HFFc6 (cell line): ENCODE measurements at regions not wholly inside any gene's neighbourhood (a gene's known extent, or its start where the extent isn't known, plus 50 kb on each side); places are given as distances from the start of the nearest gene placed in this dataset.

ENCODE experiments used
- DNase-seq: peaks from one replicate; pipeline ENCODE4 v3.0.0-alpha.2; 2018
- H3K27ac Mint-ChIP-seq: 2 replicates; pipeline ENCODE4 v1.8.0; 2020; ENCODE audit warnings: mild to moderate bottlenecking, mixed read lengths
- H3K27me3 Mint-ChIP-seq: 2 replicates; pipeline ENCODE4 v1.8.0; 2021; ENCODE audit warnings: mild to moderate bottlenecking, moderate library complexity, mixed read lengths; ENCODE audit not compliant: insufficient read depth
- H3K36me3 Mint-ChIP-seq: 2 replicates; pipeline ENCODE4 v1.8.0; 2021; ENCODE audit warnings: low read depth, mixed read lengths
- H3K4me1 Mint-ChIP-seq: 2 replicates; pipeline ENCODE4 v1.8.0; 2020; ENCODE audit warnings: low read depth, mixed read lengths
- H3K4me3 Mint-ChIP-seq: 2 replicates; pipeline ENCODE4 v1.8.0; 2020; ENCODE audit warnings: mild to moderate bottlenecking, moderate library complexity, mixed read lengths
- H3K9me3 Mint-ChIP-seq: 2 replicates; pipeline ENCODE4 v1.8.0; 2020; ENCODE audit warnings: mild to moderate bottlenecking, mixed read lengths
- CTCF ChIP-seq: fragments of 200-600 bp; sonication (generic); IDR thresholded peaks from 2 replicates; pipeline ENCODE4 v1.5.0; 2021; ENCODE audit warnings: antibody characterized with exemption, mild to moderate bottlenecking

- no peak for TF ChIP-seq CTCF
Measured at GRCh38 chr18:75507636-75508035, 80.1 kb upstream of the SMIM21 start.

GRCh38 chr18:75506913-75507312 is 79.4 kb upstream of the SMIM21 start:
- no peak for TF ChIP-seq CTCF
- peaks cover 3% of the 10 kb centered on the region; the same call in 1 of the 2 replicates for H3K27me3 Mint-ChIP-seq
- H3K4me3 Mint-ChIP-seq, result no peak overlapping the region
- no peak overlapping the region for H3K27ac Mint-ChIP-seq
- H3K9me3 Mint-ChIP-seq, result peaks cover 7% of the 10 kb centered on the region; the same call in 1 of the 2 replicates
- H3K4me1 Mint-ChIP-seq, result peaks cover 9% of the 10 kb centered on the region
- DNase-seq, result no peak
- no peaks in the 10 kb centered on the region for H3K36me3 Mint-ChIP-seq

More at GRCh38 chr18:75507636-75508035, 80.1 kb upstream of the SMIM21 start:
- Mint-ChIP-seq H3K9me3 (peaks cover 14% of the 10 kb centered on the region), H3K4me3 (no peak overlapping the region), H3K27ac (no peak overlapping the region), H3K4me1 (peaks cover 2% of the 10 kb centered on the region), H3K27me3 (peaks cover 3% of the 10 kb centered on the region; the same call in 1 of the 2 replicates), H3K36me3 (peaks cover 6% of the 10 kb centered on the region; the same call in 1 of the 2 replicates)
- no peak for DNase-seq

- Mint-ChIP-seq H3K9me3 (no peaks in the 10 kb centered on the region), H3K27me3 (peaks cover 3% of the 10 kb centered on the region; the same call in 1 of the 2 replicates), H3K27ac (no peak overlapping the region), H3K4me3 (no peak overlapping the region), H3K36me3 (no peaks in the 10 kb centered on the region), H3K4me1 (peaks cover 23% of the 10 kb centered on the region)
- DNase-seq, result no peak
- TF ChIP-seq CTCF, result no peak
Measured at GRCh38 chr18:75504469-75504868, 77.0 kb upstream of the SMIM21 start.

GRCh38 chr18:75503615-75504014 is 76.1 kb upstream of the SMIM21 start:
- H3K27me3 Mint-ChIP-seq, result peaks cover 3% of the 10 kb centered on the region; the same call in 1 of the 2 replicates
- no peak overlapping the region for H3K27ac Mint-ChIP-seq
- no peak overlapping the region for H3K4me3 Mint-ChIP-seq
- no peaks in the 10 kb centered on the region for H3K9me3 Mint-ChIP-seq
- DNase-seq, result no peak
- H3K36me3 Mint-ChIP-seq, result no peaks in the 10 kb centered on the region
- TF ChIP-seq CTCF, result no peak
- peaks cover 29% of the 10 kb centered on the region for H3K4me1 Mint-ChIP-seq

- TF ChIP-seq CTCF, result no peak
- Mint-ChIP-seq H3K4me3 (no peak overlapping the region), H3K4me1 (peaks cover 36% of the 10 kb centered on the region), H3K27me3 (peaks cover 3% of the 10 kb centered on the region; the same call in 1 of the 2 replicates), H3K9me3 (no peaks in the 10 kb centered on the region), H3K36me3 (no peaks in the 10 kb centered on the region), H3K27ac (no peak overlapping the region)
- no peak for DNase-seq
Measured at GRCh38 chr18:75502286-75502685, 74.8 kb upstream of the SMIM21 start.

- no peak for TF ChIP-seq CTCF
- Mint-ChIP-seq H3K27ac (peak overlapping the region; percentile 44), H3K36me3 (no peaks in the 10 kb centered on the region), H3K4me1 (peaks cover 46% of the 10 kb centered on the region), H3K9me3 (no peaks in the 10 kb centered on the region), H3K27me3 (peaks cover 5% of the 10 kb centered on the region; the same call in 1 of the 2 replicates), H3K4me3 (no peak overlapping the region; the same call in 1 of the 2 replicates)
- peak; percentile 49 for DNase-seq
Measured at GRCh38 chr18:75500545-75500944, 73.0 kb upstream of the SMIM21 start.
